ENCODE measurements at regions not wholly inside any gene's neighbourhood (a gene's known extent, or its start where the extent isn't known, plus 50 kb on each side); places are given as distances from the start of the nearest gene placed in this dataset.

GRCh38 chr12:58500399-58500798 is 419.9 kb downstream of the LRIG3 start:
- intact Hi-C loops (cut with micrococcal nuclease): no loop called here

GRCh38 chr12:58502226-58502625 is 418.1 kb downstream of the LRIG3 start:
- H3K27me3 Mint-ChIP-seq (ENCODE audit: insufficient read depth, unreplicated experiment): no peaks in the 10 kb centered on the region
- DNase-seq (ENCODE audit: unreplicated experiment): no peak
- no peak overlapping the region for H3K4me3 Mint-ChIP-seq (ENCODE audit: unreplicated experiment)
- intact Hi-C loops (cut with micrococcal nuclease): no loop called here
- no peaks in the 10 kb centered on the region for H3K9me3 Mint-ChIP-seq (ENCODE audit: unreplicated experiment)
- no peak for TF ChIP-seq CTCF (IDR thresholded peaks at IDR 0.05; ENCODE audit: unreplicated experiment)
- BruUV-seq (replicated peaks): no TSS peak
- H3K4me1 Mint-ChIP-seq (ENCODE audit: insufficient read depth, unreplicated experiment): no peaks in the 10 kb centered on the region
- no peaks in the 10 kb centered on the region for H3K36me3 Mint-ChIP-seq (ENCODE audit: insufficient read depth, unreplicated experiment)
- ChIA-PET CTCF (no interaction called here), POLR2A (interaction anchor here (0.6 kb wide), 1 partner anchor 9 kb away, joined by 3 read pairs; no protein-coding TSS in a partner anchor)
- H3K27ac Mint-ChIP-seq (ENCODE audit: low read depth, unreplicated experiment): no peak overlapping the region

More at GRCh38 chr12:58500399-58500798, 419.9 kb downstream of the LRIG3 start:
- no peak overlapping the region for H3K27ac Mint-ChIP-seq (ENCODE audit: low read depth, unreplicated experiment)
- CTCF ChIA-PET: interaction anchor here (1.2 kb wide), 1 partner anchor 11 kb away, joined by 3 read pairs; no protein-coding TSS in a partner anchor
- no peak for DNase-seq (ENCODE audit: unreplicated experiment)
- BruUV-seq (replicated peaks): no TSS peak
- TF ChIP-seq CTCF (IDR thresholded peaks at IDR 0.05; ENCODE audit: unreplicated experiment): no peak
- POLR2A ChIA-PET: interaction anchor here (0.6 to 0.7 kb wide), 2 partner anchors 11 to 41 kb away, joined by 3 read pairs; no protein-coding TSS in a partner anchor
- H3K4me1 Mint-ChIP-seq (ENCODE audit: insufficient read depth, unreplicated experiment): no peaks in the 10 kb centered on the region
- no peaks in the 10 kb centered on the region for H3K36me3 Mint-ChIP-seq (ENCODE audit: insufficient read depth, unreplicated experiment)
- no peak overlapping the region for H3K4me3 Mint-ChIP-seq (ENCODE audit: unreplicated experiment)
- no peaks in the 10 kb centered on the region for H3K27me3 Mint-ChIP-seq (ENCODE audit: insufficient read depth, unreplicated experiment)
- no peaks in the 10 kb centered on the region for H3K9me3 Mint-ChIP-seq (ENCODE audit: unreplicated experiment)

GRCh38 chr12:58502841-58503240 is 417.5 kb downstream of the LRIG3 start:
- Mint-ChIP-seq H3K4me3 (ENCODE audit: unreplicated experiment) (no peak overlapping the region), H3K27ac (ENCODE audit: low read depth, unreplicated experiment) (no peak overlapping the region), H3K9me3 (ENCODE audit: unreplicated experiment) (peaks cover 3% of the 10 kb centered on the region), H3K36me3 (ENCODE audit: insufficient read depth, unreplicated experiment) (no peaks in the 10 kb centered on the region), H3K4me1 (ENCODE audit: insufficient read depth, unreplicated experiment) (no peaks in the 10 kb centered on the region), H3K27me3 (ENCODE audit: insufficient read depth, unreplicated experiment) (no peaks in the 10 kb centered on the region)
- intact Hi-C loops (cut with micrococcal nuclease): no loop called here
- ChIA-PET CTCF (no interaction called here), POLR2A (interaction anchor here (0.6 kb wide), 1 partner anchor 9 kb away, joined by 3 read pairs; no protein-coding TSS in a partner anchor)
- TF ChIP-seq CTCF (IDR thresholded peaks at IDR 0.05; ENCODE audit: unreplicated experiment): no peak
- DNase-seq (ENCODE audit: unreplicated experiment): no peak
- no TSS peak for BruUV-seq (replicated peaks)

GRCh38 chr12:58503731-58504130 is 416.6 kb downstream of the LRIG3 start:
- Mint-ChIP-seq H3K4me3 (ENCODE audit: unreplicated experiment) (no peak overlapping the region), H3K9me3 (ENCODE audit: unreplicated experiment) (peaks cover 10% of the 10 kb centered on the region), H3K27me3 (ENCODE audit: insufficient read depth, unreplicated experiment) (no peaks in the 10 kb centered on the region), H3K27ac (ENCODE audit: low read depth, unreplicated experiment) (no peak overlapping the region), H3K4me1 (ENCODE audit: insufficient read depth, unreplicated experiment) (no peaks in the 10 kb centered on the region), H3K36me3 (ENCODE audit: insufficient read depth, unreplicated experiment) (no peaks in the 10 kb centered on the region)
- BruUV-seq (replicated peaks): no TSS peak
- POLR2A ChIA-PET: no interaction called here
- intact Hi-C loops (cut with micrococcal nuclease): no loop called here
- CTCF ChIA-PET: interaction anchor here (0.6 kb wide), 1 partner anchor 85 kb away, joined by 3 read pairs; no protein-coding TSS in a partner anchor
- no peak for TF ChIP-seq CTCF (IDR thresholded peaks at IDR 0.05; ENCODE audit: unreplicated experiment)
- no peak for DNase-seq (ENCODE audit: unreplicated experiment)

Measured in MCF 10A (cell line).